ENCODE measurements at regions not wholly inside any gene's neighbourhood (a gene's known extent, or its start where the extent isn't known, plus 50 kb on each side); places are given as distances from the start of the nearest gene placed in this dataset.

- TF ChIP-seq ZNF462 (CRISPR knock-in tag; IDR thresholded peaks at IDR 0.05), result no peak
- TF ChIP-seq EZH2 (IDR thresholded peaks at IDR 0.05; ENCODE audit: low read depth, unreplicated experiment), result no peak
Observed at GRCh38 chr2:160816916-160817499, 323.4 kb upstream of the RBMS1 start (continued).

GRCh38 chr2:160820691-160821090, 327.1 kb upstream of the RBMS1 start:
- Mint-ChIP-seq H3K27ac (no peak overlapping the region), H3K27me3 (ENCODE audit: insufficient read depth, low read depth, poor library complexity) (no peaks in the 10 kb centered on the region), H3K9me3 (peaks cover 25% of the 10 kb centered on the region), H3K4me3 (no peak overlapping the region), H3K36me3 (ENCODE audit: low read depth) (peaks cover 8% of the 10 kb centered on the region; the same call in 2 of the 3 replicates), H3K4me1 (no peaks in the 10 kb centered on the region)
- ATAC-seq (no peak), DNase-seq (ENCODE audit: low spot score) (no peak)
- Histone ChIP-seq H3F3A (replicated peaks; ENCODE audit: low read depth) (no peaks in the 10 kb centered on the region), H3K27ac (ENCODE audit: low read depth) (no peak overlapping the region), H3K4me2 (no peak overlapping the region), H3K36me3 (ENCODE audit: insufficient read depth) (0 out of 2 replicates have a peak, but pooled peaks cover 3% of the 10 kb centered on the region), H4K20me1 (replicated peaks; ENCODE audit: insufficient read depth) (no peaks in the 10 kb centered on the region), H3K9me2 (ENCODE audit: insufficient read depth) (no peaks in the 10 kb centered on the region), H2AFZ (no peak overlapping the region), H3K4me1 (ENCODE audit: insufficient read depth) (no peaks in the 10 kb centered on the region), H3K27me3 (ENCODE audit: insufficient read depth) (no peaks in the 10 kb centered on the region), H3K79me2 (replicated peaks; ENCODE audit: insufficient read depth) (no peaks in the 10 kb centered on the region), H3K4me3 (no peak overlapping the region)
- TF ChIP-seq EZH2 (IDR thresholded peaks at IDR 0.05; ENCODE audit: low read depth, unreplicated experiment) (no peak), JUNB (IDR thresholded peaks at IDR 0.05; ENCODE audit: unreplicated experiment) (no peak), ETS1 (IDR thresholded peaks at IDR 0.05) (no peak), REST (IDR thresholded peaks at IDR 0.05; ENCODE audit: unreplicated experiment) (no peak), ZNF114 (CRISPR knock-in tag; IDR thresholded peaks at IDR 0.05) (no peak), CTCF (conservative IDR thresholded peaks at IDR 0.05; ENCODE audit: low read depth in 2 of 2) (no peak), POLR2AphosphoS5 (IDR thresholded peaks at IDR 0.05; ENCODE audit: low read depth) (no peak), STAT1 (IDR thresholded peaks at IDR 0.05; ENCODE audit: unreplicated experiment) (no peak), CREB1 (CRISPR knock-in tag; IDR thresholded peaks at IDR 0.05; ENCODE audit: low read depth) (no peak), NANOG (IDR thresholded peaks at IDR 0.05; ENCODE audit: borderline replicate concordance) (no peak), ZNF331 (CRISPR knock-in tag; IDR thresholded peaks at IDR 0.05; ENCODE audit: low read depth) (no peak)
